ENCODE measurements at regions not wholly inside any gene's neighbourhood (a gene's known extent, or its start where the extent isn't known, plus 50 kb on each side); places are given as distances from the start of the nearest gene placed in this dataset.

GRCh38 chr4:13833171-13833804, 205.8 kb upstream of the BOD1L1 start:
- Histone ChIP-seq H3K9ac (ENCODE audit: extremely low read depth, insufficient read length, low read length) (no peak overlapping the region), H3K4ac (ENCODE audit: low read depth, low read length) (no peak overlapping the region), H4K5ac (ENCODE audit: insufficient read length, low read depth, low read length) (no peak overlapping the region), H3K4me1 (ENCODE audit: insufficient read depth, low read length) (no peaks in the 10 kb centered on the region), H3K79me1 (ENCODE audit: insufficient read depth, low read depth, low read length, poor library complexity, severe bottlenecking) (no peaks in the 10 kb centered on the region), H2AK5ac (ENCODE audit: insufficient read length, low read length) (no peak overlapping the region), H3K27ac (ENCODE audit: insufficient read length, low read depth, low read length) (no peak overlapping the region), H3K4me2 (ENCODE audit: insufficient read depth, insufficient read length, low read length) (no peak overlapping the region), H2BK12ac (ENCODE audit: insufficient read length, low read depth, low read length) (no peak overlapping the region), H3K79me2 (ENCODE audit: insufficient read depth, low read length) (no peaks in the 10 kb centered on the region), H2BK5ac (ENCODE audit: insufficient read length, low read length) (no peak overlapping the region), H2AFZ (ENCODE audit: low read length) (no peak overlapping the region), H3T11ph (ENCODE audit: low read length) (no peak overlapping the region), H2BK20ac (ENCODE audit: low read depth, low read length, poor library complexity, severe bottlenecking) (no peak overlapping the region), H3K9me3 (ENCODE audit: control insufficient read depth, low read depth, low read length) (no peaks in the 10 kb centered on the region), H3K56ac (ENCODE audit: insufficient read length, low read depth, low read length) (no peak overlapping the region), H3K23me2 (ENCODE audit: insufficient read length, low read depth, low read length, poor library complexity, severe bottlenecking) (no peaks in the 10 kb centered on the region), H4K91ac (ENCODE audit: insufficient read length, low read depth, low read length) (no peak overlapping the region), H3K18ac (ENCODE audit: insufficient read length, low read depth, low read length) (no peak overlapping the region), H4K20me1 (ENCODE audit: control insufficient read depth, insufficient read depth, insufficient read length) (no peaks in the 10 kb centered on the region), H2BK120ac (ENCODE audit: low read depth, low read length, poor library complexity, severe bottlenecking) (no peak overlapping the region), H4K8ac (replicated peaks; ENCODE audit: insufficient read length, low read depth, low read length) (no peak overlapping the region), H3K14ac (ENCODE audit: insufficient read depth, low read length) (no peak overlapping the region), H3K27me3 (ENCODE audit: insufficient read depth, low read length) (no peaks in the 10 kb centered on the region; the same call in 1 of the 2 replicates), H2BK15ac (ENCODE audit: low read depth, low read length) (no peak overlapping the region), H3K23ac (ENCODE audit: insufficient read length, low read depth, low read length) (no peak overlapping the region)
- Mint-ChIP-seq H3K27ac (no peak overlapping the region), H3K4me1 (no peaks in the 10 kb centered on the region), H3K4me3 (no peak overlapping the region), H3K9me3 (peaks cover 0 to 4% of the 10 kb centered on the region in 2 experiments; a peak in 2 of 5 replicates), H3K36me3 (ENCODE audit: insufficient read depth in 1 of 3, low read depth in 3 of 3) (no peaks in the 10 kb centered on the region), H3K27me3 (ENCODE audit: low read depth) (no peaks in the 10 kb centered on the region)
- WGBS (ENCODE audit: extremely low coverage, insufficient read length, low lambda C conversion rate), result no CpG with 5 or more reads among the region's 4 CpGs
- DNase-seq, result no peak
- no peak for TF ChIP-seq CTCF (conservative IDR thresholded peaks at IDR 0.05)

All from H9 (cell line).